ENCODE measurements at regions not wholly inside any gene's neighbourhood (a gene's known extent, or its start where the extent isn't known, plus 50 kb on each side); places are given as distances from the start of the nearest gene placed in this dataset.

DNA sequence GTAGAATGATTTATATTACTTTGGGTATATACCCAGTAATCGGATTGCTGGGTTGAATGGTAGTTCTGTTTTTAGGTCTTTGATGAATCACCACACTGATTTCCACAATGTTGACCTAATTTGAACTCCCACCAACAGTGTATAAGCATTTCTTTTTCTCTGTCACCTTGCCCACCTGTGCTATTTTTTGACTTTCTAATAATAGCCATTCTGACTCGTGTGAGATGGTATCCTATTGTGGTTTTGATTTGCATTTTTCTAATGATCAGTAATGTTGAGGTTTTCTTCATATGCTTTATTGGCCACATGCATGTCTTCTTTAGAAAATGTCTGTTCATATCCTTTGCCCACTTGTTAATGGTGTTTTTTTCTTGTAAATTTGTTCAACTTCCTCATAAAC, 340.8 kb downstream of the PLOD2 start:
- TF ChIP-seq SP1 (IDR thresholded peaks at IDR 0.05) (no peak), FOXK2 (IDR thresholded peaks at IDR 0.05) (no peak)
- ChIA-PET CTCF (no interaction called here), POLR2A (no interaction called here)
- no peak for DNase-seq (ENCODE audit: extremely low spot score)

DNA sequence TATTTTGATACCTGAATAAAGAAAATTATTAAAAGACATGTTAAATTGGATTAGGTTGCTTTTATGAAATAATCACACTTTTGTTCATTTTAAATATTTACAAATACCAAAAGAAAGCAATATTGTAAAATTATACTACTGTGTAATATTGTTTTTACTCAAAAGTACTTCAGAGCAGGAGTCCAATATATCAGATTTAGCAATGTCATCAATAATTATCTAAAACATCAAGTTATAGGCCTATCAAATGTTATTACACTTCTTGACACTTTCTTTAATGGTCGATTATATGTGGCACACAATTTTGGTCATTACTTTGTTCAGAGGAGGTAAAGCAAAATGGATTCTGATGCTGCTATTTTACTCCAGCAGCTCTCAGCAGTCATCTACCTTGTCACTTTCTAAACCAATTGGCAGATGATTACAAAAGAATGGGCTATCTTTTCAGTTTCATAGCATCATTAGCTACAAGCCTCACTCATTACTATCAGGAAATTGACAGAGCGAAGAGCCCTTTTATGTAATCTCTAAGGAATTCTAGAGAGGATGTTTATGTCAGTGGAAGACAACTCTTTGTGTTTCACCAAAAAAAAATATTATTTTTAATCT, 318.6 kb downstream of the PLOD2 start:
- ChIA-PET POLR2A (no interaction called here), CTCF (no interaction called here)
- TF ChIP-seq FOXK2 (IDR thresholded peaks at IDR 0.05): no peak
- no peak for DNase-seq (ENCODE audit: extremely low spot score)

DNA sequence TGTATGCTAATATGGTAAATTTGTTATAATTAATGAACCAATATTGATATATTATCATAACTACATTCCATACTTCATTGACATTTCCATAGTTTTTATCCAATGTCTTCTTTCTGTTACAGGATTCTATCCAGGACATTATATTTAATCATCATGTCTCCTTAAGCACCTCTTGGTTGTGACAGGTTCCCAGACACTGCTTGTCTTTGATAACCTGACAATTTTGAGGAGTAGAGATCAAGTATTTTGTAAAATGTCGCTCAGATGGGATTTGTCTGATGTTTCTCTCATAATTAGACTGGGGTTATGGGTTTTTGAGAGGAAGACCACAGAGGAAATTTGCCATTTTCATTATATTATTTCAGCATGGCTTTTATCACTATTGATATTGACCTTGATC, 317.4 kb downstream of the PLOD2 start:
- TF ChIP-seq BHLHE40 (IDR thresholded peaks at IDR 0.05; ENCODE audit: borderline replicate concordance) (no peak), FOXA1 (IDR thresholded peaks at IDR 0.05) (no peak), L3MBTL2 (conservative IDR thresholded peaks at IDR 0.05) (no peak), ZNF384 (IDR thresholded peaks at IDR 0.05) (no peak)
- CTCF ChIA-PET: no interaction called here
- DNase-seq (ENCODE audit: extremely low spot score): no peak
- POLR2A ChIA-PET: no interaction called here

DNA sequence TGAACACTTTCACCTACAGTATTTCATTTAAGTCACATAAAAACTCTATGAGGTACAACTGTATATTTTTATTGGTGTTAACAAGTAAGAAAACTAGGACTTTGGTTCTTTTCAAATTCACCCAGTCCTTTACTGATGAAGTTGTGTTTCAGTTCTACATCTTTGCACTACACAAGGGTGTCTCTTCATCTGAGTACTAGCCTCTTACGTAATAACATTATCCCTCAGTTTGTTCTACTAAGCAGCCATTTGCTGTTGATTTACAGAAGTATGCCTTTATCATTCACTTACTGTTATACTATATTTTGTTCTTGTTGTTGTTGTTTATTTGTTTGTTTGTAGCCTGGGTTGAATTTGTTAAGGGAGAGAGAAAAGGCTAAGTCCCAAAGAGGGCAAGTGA, 311.9 kb downstream of the PLOD2 start:
- no peak for DNase-seq (ENCODE audit: extremely low spot score)
- ChIA-PET CTCF (no interaction called here), POLR2A (no interaction called here)
- no peak for TF ChIP-seq TARDBP (IDR thresholded peaks at IDR 0.05)
- TF ChIP-seq L3MBTL2 (conservative IDR thresholded peaks at IDR 0.05): no peak
- TF ChIP-seq ELF4 (IDR thresholded peaks at IDR 0.05): no peak
- TF ChIP-seq, protein P1, sequence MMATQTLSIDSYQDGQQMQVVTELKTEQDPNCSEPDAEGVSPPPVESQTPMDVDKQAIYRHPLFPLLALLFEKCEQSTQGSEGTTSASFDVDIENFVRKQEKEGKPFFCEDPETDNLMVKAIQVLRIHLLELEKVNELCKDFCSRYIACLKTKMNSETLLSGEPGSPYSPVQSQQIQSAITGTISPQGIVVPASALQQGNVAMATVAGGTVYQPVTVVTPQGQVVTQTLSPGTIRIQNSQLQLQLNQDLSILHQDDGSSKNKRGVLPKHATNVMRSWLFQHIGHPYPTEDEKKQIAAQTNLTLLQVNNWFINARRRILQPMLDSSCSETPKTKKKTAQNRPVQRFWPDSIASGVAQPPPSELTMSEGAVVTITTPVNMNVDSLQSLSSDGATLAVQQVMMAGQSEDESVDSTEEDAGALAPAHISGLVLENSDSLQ (IDR thresholded peaks at IDR 0.05): no peak
- no peak for TF ChIP-seq HDGF (IDR thresholded peaks at IDR 0.05; ENCODE audit: borderline replicate concordance)
- no peak for TF ChIP-seq LEF1 (IDR thresholded peaks at IDR 0.05; ENCODE audit: borderline replicate concordance)
- TF ChIP-seq NFRKB (IDR thresholded peaks at IDR 0.05): no peak
- no peak for TF ChIP-seq FOXA1 (IDR thresholded peaks at IDR 0.05)

DNA sequence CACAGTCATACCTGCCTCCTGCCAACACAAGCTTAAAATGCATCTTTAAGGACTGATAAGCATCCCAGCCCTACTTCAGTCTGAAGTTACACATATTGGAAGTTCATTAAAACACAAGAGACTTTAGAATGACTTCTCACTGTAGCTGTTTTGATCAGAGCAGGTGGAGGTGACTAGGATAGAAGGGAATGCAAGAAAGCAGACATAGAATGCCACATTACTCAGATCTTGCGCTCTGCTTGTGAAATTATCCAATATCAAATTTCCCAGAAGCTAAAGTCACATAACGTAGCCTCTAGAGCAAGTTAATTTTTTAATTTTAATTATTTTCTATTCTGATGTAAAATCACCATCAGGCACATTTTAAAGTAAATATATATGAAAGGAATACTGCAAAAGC, 306.5 kb downstream of the PLOD2 start:
- DNase-seq (ENCODE audit: extremely low spot score): no peak
- CTCF ChIA-PET: no interaction called here
- POLR2A ChIA-PET: no interaction called here
- TF ChIP-seq BHLHE40 (IDR thresholded peaks at IDR 0.05; ENCODE audit: borderline replicate concordance) (no peak), SP1 (IDR thresholded peaks at IDR 0.05) (no peak), LEF1 (IDR thresholded peaks at IDR 0.05; ENCODE audit: borderline replicate concordance) (no peak), FOXK2 (IDR thresholded peaks at IDR 0.05) (no peak), FOXM1 (IDR thresholded peaks at IDR 0.05; ENCODE audit: borderline replicate concordance) (no peak)

DNA sequence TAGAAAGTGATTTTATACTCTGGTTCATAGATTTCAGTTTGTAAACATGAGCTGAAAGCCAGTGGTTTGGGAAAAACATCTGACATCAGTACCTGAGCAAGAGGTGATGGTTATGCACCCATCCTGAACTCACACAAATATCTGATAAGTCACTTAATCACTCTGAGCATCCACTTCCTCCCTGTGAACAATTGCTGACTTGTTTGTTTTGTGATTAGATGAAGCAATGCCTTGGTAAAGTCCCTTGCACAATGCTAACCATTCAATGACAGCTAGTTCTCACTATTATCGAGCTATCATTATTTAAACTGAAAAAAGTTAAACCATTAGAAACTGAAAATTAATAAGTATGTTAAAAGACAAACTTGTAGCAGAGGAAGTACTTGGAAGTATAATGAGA, 303.0 kb downstream of the PLOD2 start:
- TF ChIP-seq ELF4 (IDR thresholded peaks at IDR 0.05): no peak
- no peak for TF ChIP-seq CTBP1 (IDR thresholded peaks at IDR 0.05; ENCODE audit: borderline replicate concordance)
- no peak for TF ChIP-seq FOXA1 (IDR thresholded peaks at IDR 0.05)
- no peak for TF ChIP-seq BHLHE40 (IDR thresholded peaks at IDR 0.05; ENCODE audit: borderline replicate concordance)
- TF ChIP-seq ZNF384 (IDR thresholded peaks at IDR 0.05): no peak
- no peak for TF ChIP-seq L3MBTL2 (conservative IDR thresholded peaks at IDR 0.05)
- TF ChIP-seq TARDBP (IDR thresholded peaks at IDR 0.05): no peak
- no peak for TF ChIP-seq SUZ12 (IDR thresholded peaks at IDR 0.05)
- no peak for TF ChIP-seq SP1 (IDR thresholded peaks at IDR 0.05)
- no peak for TF ChIP-seq NFRKB (IDR thresholded peaks at IDR 0.05)
- TF ChIP-seq LEF1 (IDR thresholded peaks at IDR 0.05; ENCODE audit: borderline replicate concordance): no peak
- TF ChIP-seq HDGF (IDR thresholded peaks at IDR 0.05; ENCODE audit: borderline replicate concordance): no peak
- no peak for TF ChIP-seq FOXM1 (IDR thresholded peaks at IDR 0.05; ENCODE audit: borderline replicate concordance)
- TF ChIP-seq FOXK2 (IDR thresholded peaks at IDR 0.05): no peak
- TF ChIP-seq ARNT (IDR thresholded peaks at IDR 0.05): no peak
- TF ChIP-seq, protein P1 (IDR thresholded peaks at IDR 0.05): no peak
- POLR2A ChIA-PET: no interaction called here
- CTCF ChIA-PET: no interaction called here
- DNase-seq (ENCODE audit: extremely low spot score): no peak

DNA sequence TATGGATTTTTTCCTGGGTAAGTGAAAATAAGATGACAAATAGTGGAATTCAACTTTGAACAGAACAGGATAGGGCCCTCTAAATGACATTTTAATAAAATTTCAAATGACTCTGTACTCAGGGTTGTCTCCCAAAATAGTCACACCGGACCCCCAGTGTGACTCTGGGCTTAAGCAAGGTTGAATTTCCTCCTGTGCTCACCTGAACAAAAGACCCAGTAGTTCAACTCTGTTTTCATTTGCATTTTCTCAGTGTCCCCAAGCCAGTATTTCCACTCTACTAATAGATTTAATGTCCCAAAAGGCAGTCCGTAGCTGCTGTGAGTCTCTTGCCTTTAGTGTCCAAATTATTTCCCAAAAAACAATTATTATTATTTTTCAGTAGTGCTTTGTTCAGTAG, 296.6 kb downstream of the PLOD2 start:
- no peak for DNase-seq (ENCODE audit: extremely low spot score)
- ChIA-PET CTCF (no interaction called here), POLR2A (no interaction called here)
- no peak for TF ChIP-seq NFRKB (IDR thresholded peaks at IDR 0.05)
- TF ChIP-seq L3MBTL2 (conservative IDR thresholded peaks at IDR 0.05): no peak
- TF ChIP-seq FOXK2 (IDR thresholded peaks at IDR 0.05): no peak
- TF ChIP-seq ELF4 (IDR thresholded peaks at IDR 0.05): no peak
- no peak for TF ChIP-seq FOXM1 (IDR thresholded peaks at IDR 0.05; ENCODE audit: borderline replicate concordance)
- no peak for TF ChIP-seq TARDBP (IDR thresholded peaks at IDR 0.05)
- no peak for TF ChIP-seq SP1 (IDR thresholded peaks at IDR 0.05)
- TF ChIP-seq BHLHE40 (IDR thresholded peaks at IDR 0.05; ENCODE audit: borderline replicate concordance): no peak
- no peak for TF ChIP-seq ARNT (IDR thresholded peaks at IDR 0.05)
- TF ChIP-seq HDGF (IDR thresholded peaks at IDR 0.05; ENCODE audit: borderline replicate concordance): no peak
- TF ChIP-seq, protein P1 (IDR thresholded peaks at IDR 0.05): no peak
- no peak for TF ChIP-seq LEF1 (IDR thresholded peaks at IDR 0.05; ENCODE audit: borderline replicate concordance)
